GM23338 (cell line): ENCODE measurements at regions not wholly inside any gene's neighbourhood (a gene's known extent, or its start where the extent isn't known, plus 50 kb on each side); places are given as distances from the start of the nearest gene placed in this dataset.

Experiments
- ATAC-seq: fragments of 200-7000 bp; cut with Tn5 transposase; 3 replicates; pipeline ENCODE4 v1.9.1; 2020
- DNase-seq: peaks from one replicate; pipeline ENCODE4 v3.0.0-alpha.2; 2015; ENCODE audit warnings: low spot score
- H2AFZ ChIP-seq: fragments of 200-600 bp; sonication (generic); 2 replicates; pipeline ENCODE4 v1.8.0; 2016; ENCODE audit warnings: antibody characterized with exemption, mild to moderate bottlenecking, moderate library complexity
- H3F3A ChIP-seq: fragments of 200-600 bp; sonication (generic); replicated peaks from 2 replicates; pipeline ENCODE4 v1.8.0; 2017; ENCODE audit warnings: antibody characterized with exemption, mixed run types, low read depth
- H3K27ac ChIP-seq: fragments of 200-600 bp; sonication (generic); 2 replicates; pipeline ENCODE4 v1.6.1; 2016; ENCODE audit warnings: low read depth
- H3K27me3 ChIP-seq: fragments of 200-600 bp; sonication (generic); 2 replicates; pipeline ENCODE4 v1.8.0; 2016; ENCODE audit warnings: mild to moderate bottlenecking, mixed run types, moderate library complexity; ENCODE audit not compliant: insufficient read depth
- H3K36me3 ChIP-seq: fragments of 200-600 bp; sonication (generic); 2 replicates; pipeline ENCODE4 v1.8.0; 2016; ENCODE audit warnings: mild to moderate bottlenecking; ENCODE audit not compliant: insufficient read depth
- H3K4me1 ChIP-seq: fragments of 200-600 bp; sonication (generic); 2 replicates; pipeline ENCODE4 v1.8.0; 2016; ENCODE audit warnings: mild to moderate bottlenecking, moderate library complexity; ENCODE audit not compliant: insufficient read depth
- H3K4me2 ChIP-seq: fragments of 200-600 bp; sonication (generic); 2 replicates; pipeline ENCODE4 v1.7.1; 2017; ENCODE audit warnings: mixed run types
- H3K4me3 ChIP-seq: fragments of 200-600 bp; sonication (generic); 2 replicates; pipeline ENCODE4 v1.6.1; 2016; ENCODE audit warnings: mixed run types
- H3K79me2 ChIP-seq: fragments of 200-600 bp; sonication (generic); replicated peaks from 2 replicates; pipeline ENCODE4 v1.8.0; 2017; ENCODE audit warnings: mild to moderate bottlenecking; ENCODE audit not compliant: insufficient read depth
- H3K9me2 ChIP-seq: fragments of 200-600 bp; sonication (generic); 2 replicates; pipeline ENCODE4 v1.8.0; 2017; ENCODE audit not compliant: insufficient read depth
- H4K20me1 ChIP-seq: fragments of 200-600 bp; sonication (generic); replicated peaks from 2 replicates; pipeline ENCODE4 v1.8.0; 2017; ENCODE audit warnings: mild to moderate bottlenecking; ENCODE audit not compliant: insufficient read depth
- H3K27ac Mint-ChIP-seq: 2 replicates; pipeline ENCODE4 v1.8.0; 2020; ENCODE audit warnings: inconsistent platforms, mild to moderate bottlenecking, moderate library complexity, mixed read lengths
- H3K27me3 Mint-ChIP-seq: 3 replicates; pipeline ENCODE4 v1.8.0; 2022; ENCODE audit warnings: low read depth, mild to moderate bottlenecking, moderate library complexity, mixed read lengths, inconsistent platforms; ENCODE audit not compliant: insufficient read depth, poor library complexity
- H3K36me3 Mint-ChIP-seq: 3 replicates; pipeline ENCODE4 v1.8.0; 2021; ENCODE audit warnings: low read depth, mild to moderate bottlenecking, inconsistent platforms, moderate library complexity, mixed read lengths
- H3K4me1 Mint-ChIP-seq: 3 replicates; pipeline ENCODE4 v1.8.0; 2020; ENCODE audit warnings: mild to moderate bottlenecking, inconsistent platforms, mixed read lengths
- H3K4me3 Mint-ChIP-seq: 3 replicates; pipeline ENCODE4 v1.8.0; 2021; ENCODE audit warnings: moderate library complexity, mild to moderate bottlenecking, inconsistent platforms, mixed read lengths
- H3K9me3 Mint-ChIP-seq: 3 replicates; pipeline ENCODE4 v1.8.0; 2020; ENCODE audit warnings: moderate library complexity, mild to moderate bottlenecking, inconsistent platforms, mixed read lengths
- CREB1 ChIP-seq: fragments of 250-450 bp; sonication (Bioruptor Pico); IDR thresholded peaks from 2 replicates; pipeline ENCODE4 v1.5.0; 2020; ENCODE audit warnings: low read depth, mild to moderate bottlenecking, moderate library complexity
- CTCF ChIP-seq, 2 experiments: fragments of 200-600 bp in 1 of 2; sonication (generic) in 1 of 2; conservative IDR thresholded peaks; 2 replicates each; pipeline versions ENCODE4 v1.5.1 to v1.6.1; 2016 to 2017; ENCODE audit warnings: antibody characterized with exemption in 2 of 2, low read depth in 2 of 2, mild to moderate bottlenecking in 2 of 2, moderate library complexity in 1 of 2
- ETS1 ChIP-seq: IDR thresholded peaks from 2 replicates; pipeline ENCODE4 v1.6.1; 2016; ENCODE audit warnings: antibody characterized with exemption
- EZH2phosphoT487 ChIP-seq: fragments of 200-600 bp; sonication (generic); IDR thresholded peaks from one replicate; pipeline ENCODE4 v1.8.1; 2018; ENCODE audit warnings: antibody characterized with exemption; ENCODE audit not compliant: unreplicated experiment
- JUNB ChIP-seq: IDR thresholded peaks from one replicate; pipeline ENCODE4 v1.6.1; 2016; ENCODE audit warnings: antibody characterized with exemption; ENCODE audit not compliant: unreplicated experiment
- POLR2AphosphoS5 ChIP-seq: IDR thresholded peaks from 2 replicates; pipeline ENCODE4 v1.6.1; 2016; ENCODE audit warnings: antibody characterized with exemption, low read depth
- REST ChIP-seq: IDR thresholded peaks from one replicate; pipeline ENCODE4 v1.6.1; 2018; ENCODE audit warnings: antibody characterized with exemption; ENCODE audit not compliant: unreplicated experiment
- STAT1 ChIP-seq: IDR thresholded peaks from one replicate; pipeline ENCODE4 v1.6.1; 2016; ENCODE audit warnings: antibody characterized with exemption; ENCODE audit not compliant: unreplicated experiment
- ZNF331 ChIP-seq: fragments of 250-450 bp; sonication (Bioruptor Pico); IDR thresholded peaks from 2 replicates; pipeline ENCODE4 v1.5.0; 2020; ENCODE audit warnings: low read depth, mild to moderate bottlenecking, moderate library complexity
- TF ChIP-seq, protein P1 (sequence below): fragments of 250-450 bp; sonication (Bioruptor Pico); IDR thresholded peaks from 2 replicates; pipeline ENCODE4 v1.5.0; 2020; ENCODE audit warnings: mild to moderate bottlenecking, moderate library complexity

DNA sequence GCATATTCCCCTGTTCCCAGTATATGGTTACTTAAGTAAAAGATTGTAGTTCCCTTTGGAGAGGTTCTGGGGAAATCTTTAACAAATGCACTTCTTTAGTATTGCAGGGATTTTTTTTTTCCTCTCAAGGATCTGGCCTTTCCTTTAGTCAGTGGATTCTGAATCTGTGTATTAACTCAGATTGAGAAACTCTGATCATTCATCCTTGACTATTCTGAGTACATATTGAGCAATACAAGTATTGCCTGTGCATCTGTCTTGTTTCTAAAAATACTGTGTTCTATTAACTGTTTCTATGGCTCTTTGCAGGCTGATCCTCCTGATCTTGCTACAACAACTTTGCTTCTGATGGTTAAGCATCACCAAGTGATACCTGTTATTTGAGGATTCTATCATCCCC is 67.8 kb upstream of the FGGY start:
- DNase-seq (no peak), ATAC-seq (no peak)
- no peak overlapping the region for H3K4me3 ChIP-seq
- TF ChIP-seq CREB1 (CRISPR knock-in tag) (no peak), JUNB (no peak), REST (no peak), POLR2AphosphoS5 (no peak), STAT1 (no peak), EZH2phosphoT487 (no peak)
- no peaks in the 10 kb centered on the region for H3F3A ChIP-seq
- no peaks in the 10 kb centered on the region for H3K27me3 ChIP-seq
- H3K9me3 Mint-ChIP-seq = no peaks in the 10 kb centered on the region
- H3K27me3 Mint-ChIP-seq = no peaks in the 10 kb centered on the region
- no peak overlapping the region for H3K4me2 ChIP-seq
- no peaks in the 10 kb centered on the region for H4K20me1 ChIP-seq
- H3K27ac Mint-ChIP-seq = no peak overlapping the region
- H3K79me2 ChIP-seq = no peaks in the 10 kb centered on the region
- H3K27ac ChIP-seq = no peak overlapping the region
- H2AFZ ChIP-seq = no peak overlapping the region
- no peaks in the 10 kb centered on the region for H3K36me3 ChIP-seq
- peaks cover 9% of the 10 kb centered on the region for H3K4me1 Mint-ChIP-seq
- H3K36me3 Mint-ChIP-seq = no peaks in the 10 kb centered on the region
- H3K9me2 ChIP-seq = peaks cover 26% of the 10 kb centered on the region
- no peak overlapping the region for H3K4me3 Mint-ChIP-seq
- H3K4me1 ChIP-seq = no peaks in the 10 kb centered on the region

- Histone ChIP-seq H3K4me2 (no peak overlapping the region), H3K4me1 (no peaks in the 10 kb centered on the region), H3K27me3 (no peaks in the 10 kb centered on the region), H3K27ac (no peak overlapping the region), H3F3A (no peaks in the 10 kb centered on the region), H2AFZ (no peak overlapping the region), H3K79me2 (no peaks in the 10 kb centered on the region), H3K9me2 (peaks cover 26% of the 10 kb centered on the region), H4K20me1 (no peaks in the 10 kb centered on the region), H3K36me3 (no peaks in the 10 kb centered on the region), H3K4me3 (no peak overlapping the region)
- Mint-ChIP-seq H3K4me3 (no peak overlapping the region), H3K27ac (no peak overlapping the region), H3K36me3 (no peaks in the 10 kb centered on the region), H3K9me3 (no peaks in the 10 kb centered on the region), H3K27me3 (no peaks in the 10 kb centered on the region), H3K4me1 (peaks cover 3% of the 10 kb centered on the region; the same call in 2 of the 3 replicates)
- ATAC-seq = no peak
- no peak for DNase-seq
- no peak for TF ChIP-seq POLR2AphosphoS5
- TF ChIP-seq EZH2phosphoT487 = no peak
- TF ChIP-seq ZNF331 (CRISPR knock-in tag) = no peak
- TF ChIP-seq ETS1 = no peak
- no peak for TF ChIP-seq CTCF (conservative IDR thresholded peaks at IDR 0.05; ENCODE audit: low read depth in 2 of 2)
- TF ChIP-seq, protein P1, sequence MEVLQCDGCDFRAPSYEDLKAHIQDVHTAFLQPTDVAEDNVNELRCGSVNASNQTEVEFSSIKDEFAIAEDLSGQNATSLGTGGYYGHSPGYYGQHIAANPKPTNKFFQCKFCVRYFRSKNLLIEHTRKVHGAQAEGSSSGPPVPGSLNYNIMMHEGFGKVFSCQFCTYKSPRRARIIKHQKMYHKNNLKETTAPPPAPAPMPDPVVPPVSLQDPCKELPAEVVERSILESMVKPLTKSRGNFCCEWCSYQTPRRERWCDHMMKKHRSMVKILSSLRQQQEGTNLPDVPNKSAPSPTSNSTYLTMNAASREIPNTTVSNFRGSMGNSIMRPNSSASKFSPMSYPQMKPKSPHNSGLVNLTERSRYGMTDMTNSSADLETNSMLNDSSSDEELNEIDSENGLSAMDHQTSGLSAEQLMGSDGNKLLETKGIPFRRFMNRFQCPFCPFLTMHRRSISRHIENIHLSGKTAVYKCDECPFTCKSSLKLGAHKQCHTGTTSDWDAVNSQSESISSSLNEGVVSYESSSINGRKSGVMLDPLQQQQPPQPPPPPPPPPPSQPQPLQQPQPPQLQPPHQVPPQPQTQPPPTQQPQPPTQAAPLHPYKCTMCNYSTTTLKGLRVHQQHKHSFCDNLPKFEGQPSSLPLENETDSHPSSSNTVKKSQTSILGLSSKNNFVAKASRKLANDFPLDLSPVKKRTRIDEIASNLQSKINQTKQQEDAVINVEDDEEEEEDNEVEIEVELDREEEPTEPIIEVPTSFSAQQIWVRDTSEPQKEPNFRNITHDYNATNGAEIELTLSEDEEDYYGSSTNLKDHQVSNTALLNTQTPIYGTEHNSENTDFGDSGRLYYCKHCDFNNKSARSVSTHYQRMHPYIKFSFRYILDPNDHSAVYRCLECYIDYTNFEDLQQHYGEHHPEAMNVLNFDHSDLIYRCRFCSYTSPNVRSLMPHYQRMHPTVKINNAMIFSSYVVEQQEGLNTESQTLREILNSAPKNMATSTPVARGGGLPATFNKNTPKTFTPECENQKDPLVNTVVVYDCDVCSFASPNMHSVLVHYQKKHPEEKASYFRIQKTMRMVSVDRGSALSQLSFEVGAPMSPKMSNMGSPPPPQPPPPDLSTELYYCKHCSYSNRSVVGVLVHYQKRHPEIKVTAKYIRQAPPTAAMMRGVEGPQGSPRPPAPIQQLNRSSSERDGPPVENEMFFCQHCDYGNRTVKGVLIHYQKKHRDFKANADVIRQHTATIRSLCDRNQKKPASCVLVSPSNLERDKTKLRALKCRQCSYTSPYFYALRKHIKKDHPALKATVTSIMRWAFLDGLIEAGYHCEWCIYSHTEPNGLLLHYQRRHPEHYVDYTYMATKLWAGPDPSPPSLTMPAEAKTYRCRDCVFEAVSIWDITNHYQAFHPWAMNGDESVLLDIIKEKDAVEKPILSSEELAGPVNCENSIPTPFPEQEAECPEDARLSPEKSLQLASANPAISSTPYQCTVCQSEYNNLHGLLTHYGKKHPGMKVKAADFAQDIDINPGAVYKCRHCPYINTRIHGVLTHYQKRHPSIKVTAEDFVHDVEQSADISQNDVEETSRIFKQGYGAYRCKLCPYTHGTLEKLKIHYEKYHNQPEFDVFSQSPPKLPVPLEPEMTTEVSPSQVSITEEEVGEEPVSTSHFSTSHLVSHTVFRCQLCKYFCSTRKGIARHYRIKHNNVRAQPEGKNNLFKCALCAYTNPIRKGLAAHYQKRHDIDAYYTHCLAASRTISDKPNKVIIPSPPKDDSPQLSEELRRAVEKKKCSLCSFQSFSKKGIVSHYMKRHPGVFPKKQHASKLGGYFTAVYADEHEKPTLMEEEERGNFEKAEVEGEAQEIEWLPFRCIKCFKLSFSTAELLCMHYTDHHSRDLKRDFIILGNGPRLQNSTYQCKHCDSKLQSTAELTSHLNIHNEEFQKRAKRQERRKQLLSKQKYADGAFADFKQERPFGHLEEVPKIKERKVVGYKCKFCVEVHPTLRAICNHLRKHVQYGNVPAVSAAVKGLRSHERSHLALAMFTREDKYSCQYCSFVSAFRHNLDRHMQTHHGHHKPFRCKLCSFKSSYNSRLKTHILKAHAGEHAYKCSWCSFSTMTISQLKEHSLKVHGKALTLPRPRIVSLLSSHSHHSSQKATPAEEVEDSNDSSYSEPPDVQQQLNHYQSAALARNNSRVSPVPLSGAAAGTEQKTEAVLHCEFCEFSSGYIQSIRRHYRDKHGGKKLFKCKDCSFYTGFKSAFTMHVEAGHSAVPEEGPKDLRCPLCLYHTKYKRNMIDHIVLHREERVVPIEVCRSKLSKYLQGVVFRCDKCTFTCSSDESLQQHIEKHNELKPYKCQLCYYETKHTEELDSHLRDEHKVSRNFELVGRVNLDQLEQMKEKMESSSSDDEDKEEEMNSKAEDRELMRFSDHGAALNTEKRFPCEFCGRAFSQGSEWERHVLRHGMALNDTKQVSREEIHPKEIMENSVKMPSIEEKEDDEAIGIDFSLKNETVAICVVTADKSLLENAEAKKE (CRISPR knock-in tag) = no peak
These were observed 66.3 kb upstream of the FGGY start for GRCh38 chr1:59230622-59231021.
